GOT3 (cell line): ENCODE measurements at regions not wholly inside any gene's neighbourhood (a gene's known extent, or its start where the extent isn't known, plus 50 kb on each side); places are given as distances from the start of the nearest gene placed in this dataset.

Experiments
- DNase-seq: peaks from one replicate; lab custom pipeline; 2025; ENCODE audit warnings: mixed read lengths; lab: John Stamatoyannopoulos, UW

- DNase-seq, result no peak
Measured at GRCh38 chr6:14903176-14904038, 342.5 kb upstream of the JARID2 start.

- no peak for DNase-seq
Measured at GRCh38 chr6:14905201-14905600, 340.7 kb upstream of the JARID2 start.

GRCh38 chr6:14906621-14907020, 339.2 kb upstream of the JARID2 start:
- DNase-seq, result no peak

GRCh38 chr6:14910692-14911547, 334.9 kb upstream of the JARID2 start:
- DNase-seq, result no peak

- DNase-seq, result no peak
Measured at GRCh38 chr6:14912226-14912625, 333.6 kb upstream of the JARID2 start.

- no peak for DNase-seq
Measured at GRCh38 chr6:14912706-14913105, 333.2 kb upstream of the JARID2 start.

- no peak for DNase-seq
Measured at GRCh38 chr6:14913931-14914330, 331.9 kb upstream of the JARID2 start.

- DNase-seq, result no peak
Measured at GRCh38 chr6:14915888-14916832, 329.7 kb upstream of the JARID2 start.

GRCh38 chr6:14917109-14917910, 328.6 kb upstream of the JARID2 start:
- no peak for DNase-seq

- DNase-seq, result no peak
Measured at GRCh38 chr6:14918200-14918907, 327.5 kb upstream of the JARID2 start.

GRCh38 chr6:14919038-14919670, 326.7 kb upstream of the JARID2 start:
- no peak for DNase-seq

GRCh38 chr6:14920276-14920675, 325.6 kb upstream of the JARID2 start:
- no peak for DNase-seq

- DNase-seq, result no peak
Measured at GRCh38 chr6:14921170-14921569, 324.7 kb upstream of the JARID2 start.

- DNase-seq, result no peak
Measured at GRCh38 chr6:14921878-14922671, 323.8 kb upstream of the JARID2 start.

GRCh38 chr6:14922706-14923460, 323.0 kb upstream of the JARID2 start:
- DNase-seq, result no peak

- DNase-seq, result no peak
Measured at GRCh38 chr6:14924126-14925024, 321.5 kb upstream of the JARID2 start.

GRCh38 chr6:14925025-14925698, 320.7 kb upstream of the JARID2 start:
- no peak for DNase-seq
